HG02943 (cell line): ENCODE measurements at regions not wholly inside any gene's neighbourhood (a gene's known extent, or its start where the extent isn't known, plus 50 kb on each side); places are given as distances from the start of the nearest gene placed in this dataset.

ENCODE experiments used
- ATAC-seq: cut with Tn5 transposase; IDR thresholded peaks from one replicate; pipeline ENCODE4 v1.9.1; 2021; ENCODE audit warnings: mild to moderate bottlenecking, low read depth, moderate library complexity; ENCODE audit not compliant: unreplicated experiment

GRCh38 chr1:104787866-104788510, 1038.3 kb downstream of the AMY1C start:
- no peak for ATAC-seq

GRCh38 chr1:104791030-104791429, 1041.3 kb downstream of the AMY1C start:
- ATAC-seq: no peak

- no peak for ATAC-seq
These were observed 1044.3 kb downstream of the AMY1C start for GRCh38 chr1:104794035-104794434.

- ATAC-seq: no peak
These were observed 1046.2 kb downstream of the AMY1C start for GRCh38 chr1:104795931-104796330.

GRCh38 chr1:104797982-104798381, 1048.3 kb downstream of the AMY1C start:
- no peak for ATAC-seq

GRCh38 chr1:104801344-104801743, 1051.6 kb downstream of the AMY1C start:
- no peak for ATAC-seq

GRCh38 chr1:104804147-104804546, 1054.4 kb downstream of the AMY1C start:
- ATAC-seq: no peak

- ATAC-seq: no peak
These were observed 1057.9 kb downstream of the AMY1C start for GRCh38 chr1:104807590-104807989.

- ATAC-seq: no peak
These were observed 1075.7 kb downstream of the AMY1C start for GRCh38 chr1:104825401-104825800.

- ATAC-seq: no peak
These were observed 1080.8 kb downstream of the AMY1C start for GRCh38 chr1:104830534-104830933.

GRCh38 chr1:104852151-104852550, 1102.5 kb downstream of the AMY1C start:
- no peak for ATAC-seq

GRCh38 chr1:104853276-104853675, 1103.6 kb downstream of the AMY1C start:
- no peak for ATAC-seq

- no peak for ATAC-seq
These were observed 1104.8 kb downstream of the AMY1C start for GRCh38 chr1:104854529-104854928.

- ATAC-seq: no peak
These were observed 1105.9 kb downstream of the AMY1C start for GRCh38 chr1:104855550-104855949.

GRCh38 chr1:104856091-104856490, 1106.4 kb downstream of the AMY1C start:
- ATAC-seq: no peak

GRCh38 chr1:104856518-104856917, 1106.8 kb downstream of the AMY1C start:
- no peak for ATAC-seq

GRCh38 chr1:104868794-104869193, 1119.1 kb downstream of the AMY1C start:
- ATAC-seq: no peak

- peak; percentile 81 for ATAC-seq
These were observed 1124.3 kb downstream of the AMY1C start for GRCh38 chr1:104874044-104874443.

- no peak for ATAC-seq
These were observed 1128.7 kb downstream of the AMY1C start for GRCh38 chr1:104878203-104878909.

- ATAC-seq: no peak
These were observed 1135.2 kb downstream of the AMY1C start for GRCh38 chr1:104884939-104885338.

GRCh38 chr1:104905322-104905721, 1155.6 kb downstream of the AMY1C start:
- ATAC-seq: no peak

- ATAC-seq: no peak
These were observed 1156.4 kb downstream of the AMY1C start for GRCh38 chr1:104906141-104906540.
